SU-DHL-6 (cell line): ENCODE measurements at regions not wholly inside any gene's neighbourhood (a gene's known extent, or its start where the extent isn't known, plus 50 kb on each side); places are given as distances from the start of the nearest gene placed in this dataset.

Source experiments
- H2AFZ ChIP-seq: fragments of 200-600 bp; sonication (generic); 2 replicates; pipeline ENCODE4 v1.6.1; 2014; ENCODE audit warnings: low read depth, mild to moderate bottlenecking, moderate library complexity, mixed read lengths, antibody characterized with exemption, low read length; ENCODE audit not compliant: severe bottlenecking
- H3F3A ChIP-seq: fragments of 200-600 bp; shearing (Covaris generic); 2 replicates; pipeline ENCODE4 v1.6.0; 2016; ENCODE audit warnings: antibody characterized with exemption, mild to moderate bottlenecking; ENCODE audit not compliant: insufficient read depth
- H3K27ac ChIP-seq: fragments of 200-600 bp; sonication (generic); 2 replicates; pipeline ENCODE4 v1.5.1; 2016; ENCODE audit warnings: low read depth, mild to moderate bottlenecking, low read length, moderate library complexity, mixed read lengths
- H3K27me3 ChIP-seq: fragments of 200-600 bp; sonication (generic), shearing (Covaris generic); 2 replicates; pipeline ENCODE4 v1.6.0; 2014; ENCODE audit warnings: mild to moderate bottlenecking, low read length
- H3K36me3 ChIP-seq: fragments of 200-600 bp; sonication (generic); 2 replicates; pipeline ENCODE4 v1.6.1; 2014; ENCODE audit warnings: mild to moderate bottlenecking, low read length, mixed read lengths
- H3K4me2 ChIP-seq: fragments of 300-600, 200-600 bp; shearing (Covaris generic), sonication (generic); 2 replicates; pipeline ENCODE4 v1.6.0; 2014; ENCODE audit warnings: low read length, low read depth, mild to moderate bottlenecking; ENCODE audit not compliant: poor library complexity, severe bottlenecking
- H3K4me3 ChIP-seq: fragments of 200-600 bp; sonication (generic); 2 replicates; pipeline ENCODE4 v1.5.1; 2014; ENCODE audit warnings: antibody characterized with exemption, low read length, mild to moderate bottlenecking, mixed read lengths; ENCODE audit not compliant: insufficient read depth, poor library complexity, severe bottlenecking
- H3K79me2 ChIP-seq: fragments of 200-600 bp; sonication (generic); 2 replicates; pipeline ENCODE4 v1.6.1; 2014; ENCODE audit warnings: mild to moderate bottlenecking, low read length, moderate library complexity; ENCODE audit not compliant: insufficient read depth
- H3K9ac ChIP-seq: fragments of 200-600 bp; sonication (generic); 2 replicates; pipeline ENCODE4 v1.7.0; 2014; ENCODE audit warnings: mild to moderate bottlenecking, low read length
- H3K9me2 ChIP-seq: fragments of 200-600 bp; sonication (generic); replicated peaks from 2 replicates; pipeline ENCODE4 v1.6.1; 2014; ENCODE audit warnings: low read length; ENCODE audit not compliant: insufficient read depth
- H3K9me3 ChIP-seq: fragments of 200-600 bp; sonication (generic); 2 replicates; pipeline ENCODE4 v1.6.1; 2014; ENCODE audit warnings: low read length, mixed read lengths; ENCODE audit not compliant: insufficient read depth
- H4K20me1 ChIP-seq: fragments of 200-600 bp; sonication (generic); 2 replicates; pipeline ENCODE4 v1.6.1; 2014; ENCODE audit warnings: low read depth, mild to moderate bottlenecking, antibody characterized with exemption, low read length, moderate library complexity, mixed read lengths
- CTCF ChIP-seq: fragments of 200-600 bp; sonication (generic); IDR thresholded peaks from one replicate; pipeline ENCODE4 v1.5.1; 2017; ENCODE audit warnings: antibody characterized with exemption, mild to moderate bottlenecking, low read length, moderate library complexity; ENCODE audit not compliant: insufficient read depth, poor library complexity, severe bottlenecking
- EZH2phosphoT487 ChIP-seq: fragments of 200-600 bp; sonication (generic), shearing (Covaris generic); conservative IDR thresholded peaks from 2 replicates; pipeline ENCODE4 v1.6.1; 2018; ENCODE audit warnings: mild to moderate bottlenecking, antibody characterized with exemption, low read length, moderate library complexity, mixed read lengths

- no peaks in the 10 kb centered on the region for H3K27me3 ChIP-seq
- TF ChIP-seq EZH2phosphoT487, result no peak
- no peak for TF ChIP-seq CTCF
- no peak overlapping the region for H3K9ac ChIP-seq
- H3K9me2 ChIP-seq, result no peaks in the 10 kb centered on the region
- no peaks in the 10 kb centered on the region for H3K79me2 ChIP-seq
- no peaks in the 10 kb centered on the region for H3K36me3 ChIP-seq
- H4K20me1 ChIP-seq, result no peaks in the 10 kb centered on the region
- H3F3A ChIP-seq, result no peaks in the 10 kb centered on the region
- H3K27ac ChIP-seq, result no peak overlapping the region
- no peak overlapping the region for H2AFZ ChIP-seq
- no peak overlapping the region for H3K4me2 ChIP-seq
- H3K9me3 ChIP-seq, result 0 out of 2 replicates have a peak, but pooled peaks cover 7% of the 10 kb centered on the region
- no peak overlapping the region for H3K4me3 ChIP-seq
These were observed 105.6 kb downstream of the BUB3 start for GRCh38 chr10:123259791-123260190.

GRCh38 chr10:123262456-123262855 lies 108.3 kb downstream of the BUB3 start:
- TF ChIP-seq CTCF, result no peak
- no peak for TF ChIP-seq EZH2phosphoT487
- Histone ChIP-seq H3K9me2 (no peaks in the 10 kb centered on the region), H3K27ac (no peak overlapping the region), H3K9ac (no peak overlapping the region), H3K36me3 (no peaks in the 10 kb centered on the region), H2AFZ (no peak overlapping the region), H3K79me2 (no peaks in the 10 kb centered on the region), H3F3A (no peaks in the 10 kb centered on the region), H3K27me3 (no peaks in the 10 kb centered on the region), H3K4me3 (no peak overlapping the region), H3K4me2 (no peak overlapping the region), H4K20me1 (no peaks in the 10 kb centered on the region), H3K9me3 (no peaks in the 10 kb centered on the region)

- no peak for TF ChIP-seq EZH2phosphoT487
- TF ChIP-seq CTCF, result no peak
- no peak overlapping the region for H3K27ac ChIP-seq
- H2AFZ ChIP-seq, result no peak overlapping the region
- H3K79me2 ChIP-seq, result no peaks in the 10 kb centered on the region
- H3K36me3 ChIP-seq, result no peaks in the 10 kb centered on the region
- H3K9me2 ChIP-seq, result no peaks in the 10 kb centered on the region
- H3K9ac ChIP-seq, result no peak overlapping the region
- no peaks in the 10 kb centered on the region for H3K9me3 ChIP-seq
- no peaks in the 10 kb centered on the region for H3F3A ChIP-seq
- H4K20me1 ChIP-seq, result no peaks in the 10 kb centered on the region
- no peaks in the 10 kb centered on the region for H3K27me3 ChIP-seq
- no peak overlapping the region for H3K4me3 ChIP-seq
- H3K4me2 ChIP-seq, result no peak overlapping the region
These were observed 112.8 kb downstream of the BUB3 start for GRCh38 chr10:123266971-123267370.

GRCh38 chr10:123269017-123269552 lies 114.9 kb downstream of the BUB3 start:
- H3K27ac ChIP-seq, result no peak overlapping the region
- H3K9ac ChIP-seq, result no peak overlapping the region
- TF ChIP-seq EZH2phosphoT487, result no peak
- TF ChIP-seq CTCF, result no peak
- no peak overlapping the region for H3K4me2 ChIP-seq
- no peaks in the 10 kb centered on the region for H3K79me2 ChIP-seq
- no peaks in the 10 kb centered on the region for H3K27me3 ChIP-seq
- no peak overlapping the region for H2AFZ ChIP-seq
- no peak overlapping the region for H3K4me3 ChIP-seq
- H4K20me1 ChIP-seq, result no peaks in the 10 kb centered on the region
- no peaks in the 10 kb centered on the region for H3K9me3 ChIP-seq
- H3K36me3 ChIP-seq, result no peaks in the 10 kb centered on the region
- no peaks in the 10 kb centered on the region for H3F3A ChIP-seq
- H3K9me2 ChIP-seq, result no peaks in the 10 kb centered on the region
